Fibroblast of the aortic adventitia (primary cell): ENCODE measurements at regions not wholly inside any gene's neighbourhood (a gene's known extent, or its start where the extent isn't known, plus 50 kb on each side); places are given as distances from the start of the nearest gene placed in this dataset.
A peak's percentile ranks its signal among the peaks of the same experiment; 100 is the strongest.

Experiments used
- DNase-seq: peaks from one replicate; pipeline ENCODE4 v3.0.0-alpha.2; 2010; ENCODE audit warnings: low read depth
- H3K4me3 ChIP-seq: 2 replicates; pipeline ENCODE4 v1.5.1; 2011; ENCODE audit warnings: low read depth, mild to moderate bottlenecking, control low read depth, low read length, moderate library complexity
- TF ChIP-seq, protein P1 (sequence below): IDR thresholded peaks from 2 replicates; pipeline ENCODE4 v1.5.1; 2011; ENCODE audit warnings: mild to moderate bottlenecking, low read length, control low read depth, inconsistent platforms; ENCODE audit not compliant: insufficient read depth

DNA sequence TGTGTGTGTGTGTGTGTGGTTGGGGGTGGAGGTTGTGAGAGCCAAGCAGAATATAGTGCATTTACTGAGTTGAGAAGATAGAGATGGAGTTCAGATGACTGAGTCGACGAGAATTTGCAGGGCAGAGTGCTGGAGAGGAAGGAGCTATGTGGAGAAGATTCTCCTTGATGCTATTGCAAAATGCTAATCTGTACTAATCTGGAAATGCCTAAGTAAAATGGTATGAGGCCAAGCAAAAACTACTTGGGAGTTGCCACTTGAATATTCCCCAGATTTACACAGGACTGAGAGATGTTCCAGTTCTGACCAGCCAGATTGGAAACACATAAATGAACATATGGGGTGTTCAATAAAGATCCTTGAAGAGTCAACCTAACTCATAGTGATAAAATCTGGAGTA, 316.4 kb downstream of the NSUN3 start:
- TF ChIP-seq, protein P1, sequence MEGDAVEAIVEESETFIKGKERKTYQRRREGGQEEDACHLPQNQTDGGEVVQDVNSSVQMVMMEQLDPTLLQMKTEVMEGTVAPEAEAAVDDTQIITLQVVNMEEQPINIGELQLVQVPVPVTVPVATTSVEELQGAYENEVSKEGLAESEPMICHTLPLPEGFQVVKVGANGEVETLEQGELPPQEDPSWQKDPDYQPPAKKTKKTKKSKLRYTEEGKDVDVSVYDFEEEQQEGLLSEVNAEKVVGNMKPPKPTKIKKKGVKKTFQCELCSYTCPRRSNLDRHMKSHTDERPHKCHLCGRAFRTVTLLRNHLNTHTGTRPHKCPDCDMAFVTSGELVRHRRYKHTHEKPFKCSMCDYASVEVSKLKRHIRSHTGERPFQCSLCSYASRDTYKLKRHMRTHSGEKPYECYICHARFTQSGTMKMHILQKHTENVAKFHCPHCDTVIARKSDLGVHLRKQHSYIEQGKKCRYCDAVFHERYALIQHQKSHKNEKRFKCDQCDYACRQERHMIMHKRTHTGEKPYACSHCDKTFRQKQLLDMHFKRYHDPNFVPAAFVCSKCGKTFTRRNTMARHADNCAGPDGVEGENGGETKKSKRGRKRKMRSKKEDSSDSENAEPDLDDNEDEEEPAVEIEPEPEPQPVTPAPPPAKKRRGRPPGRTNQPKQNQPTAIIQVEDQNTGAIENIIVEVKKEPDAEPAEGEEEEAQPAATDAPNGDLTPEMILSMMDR: no peak
- no peak for DNase-seq
- no peak overlapping the region for H3K4me3 ChIP-seq

DNA sequence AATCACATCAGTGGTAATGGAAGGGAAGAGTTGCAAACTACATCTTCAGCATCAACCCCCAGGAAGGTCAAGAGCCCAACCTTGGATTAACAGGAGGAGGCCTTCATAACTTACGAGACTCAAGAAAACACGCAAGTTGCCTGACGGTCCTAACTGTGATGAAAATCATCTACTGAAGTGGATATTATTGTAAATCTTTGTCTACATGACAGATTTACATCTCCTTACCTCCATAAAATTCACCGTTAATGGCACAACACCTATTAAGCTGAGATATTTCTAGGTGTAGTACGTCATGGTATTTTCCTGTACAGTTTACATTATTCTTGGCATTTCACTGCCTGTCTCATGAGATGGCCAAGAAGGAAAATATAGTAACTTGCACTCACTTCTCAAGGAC, 332.0 kb downstream of the NSUN3 start:
- TF ChIP-seq, protein P1: no peak
- no peak overlapping the region for H3K4me3 ChIP-seq
- DNase-seq: no peak

DNA sequence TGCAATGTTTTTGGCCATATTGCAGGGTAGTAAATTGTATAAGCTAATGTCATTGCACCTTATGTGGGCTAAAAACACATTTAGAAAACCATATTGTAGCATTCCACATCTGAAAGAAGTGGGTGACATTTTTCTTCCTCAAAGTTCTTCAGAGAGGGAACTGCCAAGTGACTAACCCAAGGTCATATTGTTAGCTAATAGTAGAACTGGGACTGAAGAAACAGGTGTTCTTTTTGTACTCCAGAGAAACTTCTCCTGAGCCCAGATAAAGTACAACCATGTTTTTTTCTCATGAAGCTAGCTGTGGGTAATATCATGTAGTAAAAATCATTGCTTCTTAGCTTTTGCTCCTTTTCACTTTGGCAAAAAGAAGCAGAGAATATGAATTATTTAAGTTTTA, 333.0 kb downstream of the NSUN3 start:
- no peak overlapping the region for H3K4me3 ChIP-seq
- TF ChIP-seq, protein P1: no peak
- no peak for DNase-seq

DNA sequence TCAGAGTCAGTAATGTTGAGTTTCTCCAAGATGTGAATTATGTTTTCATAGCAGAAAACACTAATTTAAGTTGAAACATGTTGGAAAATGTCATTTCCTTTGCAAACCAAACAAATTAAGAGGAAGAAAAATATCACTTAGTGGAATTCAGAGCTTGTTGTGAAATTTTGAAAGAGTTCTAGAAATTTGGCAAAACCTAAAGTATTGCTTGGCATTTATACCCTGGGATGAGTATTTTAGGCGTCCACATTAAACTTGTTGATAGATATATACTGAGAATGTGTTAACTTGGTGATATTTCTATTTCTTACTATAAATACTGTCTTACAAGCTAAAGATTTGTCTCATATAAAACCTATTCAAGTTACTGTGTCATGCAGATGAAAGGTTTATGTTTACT, 335.2 kb downstream of the NSUN3 start:
- H3K4me3 ChIP-seq: no peak overlapping the region
- TF ChIP-seq, protein P1: no peak
- DNase-seq: no peak

DNA sequence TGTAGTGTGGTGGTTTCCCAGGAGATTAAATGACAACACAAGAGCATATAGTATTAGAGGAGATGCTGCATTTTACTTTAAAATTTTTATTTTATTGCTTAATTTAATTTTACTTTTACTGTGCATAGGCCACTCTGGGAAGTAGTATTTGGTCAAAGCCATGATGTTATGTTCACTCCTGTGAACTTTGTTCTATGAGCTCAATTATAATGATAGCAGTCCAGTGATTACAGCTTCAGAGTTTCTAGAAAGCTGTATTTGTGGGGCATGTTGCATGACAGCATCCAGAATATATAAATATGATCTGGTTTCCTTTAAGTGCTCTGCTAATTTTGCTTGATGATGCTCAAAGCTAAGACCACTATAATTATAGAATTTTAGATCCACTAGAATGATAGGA, 338.6 kb downstream of the NSUN3 start:
- DNase-seq: no peak
- no peak overlapping the region for H3K4me3 ChIP-seq
- TF ChIP-seq, protein P1: no peak

DNA sequence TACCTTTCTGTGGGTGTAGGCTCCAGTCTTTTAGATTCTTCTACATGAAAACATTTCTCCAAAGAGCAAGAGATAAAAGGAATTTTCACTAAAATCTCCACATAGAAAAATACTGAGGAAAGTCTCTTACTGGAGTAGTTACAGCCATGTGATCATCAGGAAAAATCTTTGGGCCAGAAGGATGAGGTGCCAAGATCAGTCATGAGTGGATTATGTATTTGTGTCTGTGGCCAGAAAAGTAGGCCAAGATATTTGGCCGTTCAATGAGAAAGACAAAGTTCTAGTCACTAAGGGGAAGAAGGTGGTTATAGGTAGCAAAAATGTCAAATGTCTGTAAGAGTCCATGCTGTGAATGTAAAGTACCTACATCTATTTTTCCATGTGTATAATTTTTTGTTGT, 339.3 kb downstream of the NSUN3 start:
- no peak overlapping the region for H3K4me3 ChIP-seq
- TF ChIP-seq, protein P1: no peak
- DNase-seq: peak; percentile 47

DNA sequence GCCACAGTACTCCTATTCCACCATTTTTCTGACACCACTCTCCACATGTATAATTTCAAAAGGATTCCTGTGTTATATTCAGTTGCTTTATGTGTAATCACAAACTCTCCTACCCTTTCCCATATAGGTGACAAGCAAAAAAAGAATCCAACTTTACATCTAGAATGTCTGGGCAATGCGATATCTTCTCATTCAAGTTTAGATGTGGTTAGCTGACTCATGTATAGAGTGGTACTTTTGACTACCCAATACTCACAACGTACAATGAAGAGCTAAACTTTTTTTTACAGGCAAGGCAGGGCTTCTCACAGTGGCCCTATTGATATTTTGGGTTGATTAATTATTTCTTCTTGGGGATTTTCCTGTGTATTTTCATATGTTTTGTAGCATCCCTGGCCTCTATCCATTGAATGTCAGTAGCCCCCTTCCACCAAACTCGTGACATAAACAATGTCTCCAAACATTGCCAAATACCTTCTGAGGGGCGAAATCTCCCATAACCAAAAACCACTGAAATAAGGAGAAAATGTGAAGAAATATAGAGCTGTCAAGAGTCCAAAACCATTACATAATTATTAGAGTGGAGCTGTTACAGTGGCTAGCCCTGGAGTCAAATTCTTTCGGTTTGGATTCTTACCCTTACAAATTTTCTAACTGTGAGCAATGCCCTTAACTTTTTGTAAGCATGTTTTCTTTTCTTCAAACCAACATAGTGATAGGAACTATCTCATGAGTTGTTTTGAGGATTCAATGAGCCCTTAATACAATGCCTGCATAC, 342.6 kb downstream of the NSUN3 start:
- peak; percentile 76 for DNase-seq
- no peak overlapping the region for H3K4me3 ChIP-seq
- TF ChIP-seq, protein P1: no peak
